Endodermal cell (in vitro differentiated cells): ENCODE measurements at regions not wholly inside any gene's neighbourhood (a gene's known extent, or its start where the extent isn't known, plus 50 kb on each side); places are given as distances from the start of the nearest gene placed in this dataset.

Source experiments
- DNase-seq: peaks from one replicate; pipeline ENCODE4 v3.0.0-alpha.2; 2017
- H3K27ac ChIP-seq: 2 replicates; pipeline ENCODE4 v1.5.1; 2013; ENCODE audit warnings: mild to moderate bottlenecking, low read depth, low read length, moderate library complexity
- H3K27me3 ChIP-seq: 2 replicates; pipeline ENCODE4 v1.6.1; 2013; ENCODE audit warnings: mild to moderate bottlenecking, low read length, moderate library complexity; ENCODE audit not compliant: insufficient read depth, control insufficient read depth, poor library complexity, severe bottlenecking
- H3K36me3 ChIP-seq: 2 replicates; pipeline ENCODE4 v1.7.0; 2013; ENCODE audit warnings: mild to moderate bottlenecking, low read length, moderate library complexity; ENCODE audit not compliant: control insufficient read depth, insufficient read depth
- H3K4me1 ChIP-seq: one replicate; pipeline ENCODE4 v1.7.0; 2013; ENCODE audit warnings: low read length; ENCODE audit not compliant: control insufficient read depth, insufficient read depth
- H3K4me3 ChIP-seq: 2 replicates; pipeline ENCODE4 v1.5.1; 2013; ENCODE audit warnings: mild to moderate bottlenecking, low read length, moderate library complexity
- H3K9ac ChIP-seq: 2 replicates; pipeline ENCODE4 v1.6.1; 2013; ENCODE audit warnings: mild to moderate bottlenecking, low read length, moderate library complexity; ENCODE audit not compliant: poor library complexity, severe bottlenecking; ENCODE audit errors: extremely low read depth
- H3K9me3 ChIP-seq: 2 replicates; pipeline ENCODE4 v1.6.1; 2013; ENCODE audit warnings: mild to moderate bottlenecking, low read length, moderate library complexity; ENCODE audit not compliant: control insufficient read depth
- H3K27ac Mint-ChIP-seq: 2 replicates; pipeline ENCODE4 v1.8.0; 2020; ENCODE audit warnings: mixed read lengths
- H3K27me3 Mint-ChIP-seq: 2 replicates; pipeline ENCODE4 v1.8.0; 2021; ENCODE audit warnings: mild to moderate bottlenecking, mixed read lengths; ENCODE audit not compliant: insufficient read depth
- H3K36me3 Mint-ChIP-seq: 2 replicates; pipeline ENCODE4 v1.8.0; 2020; ENCODE audit warnings: low read depth, mixed read lengths
- H3K4me1 Mint-ChIP-seq: 2 replicates; pipeline ENCODE4 v1.8.0; 2020; ENCODE audit warnings: mixed read lengths
- H3K4me3 Mint-ChIP-seq: 2 replicates; pipeline ENCODE4 v1.8.0; 2020; ENCODE audit warnings: mild to moderate bottlenecking, moderate library complexity, mixed read lengths
- H3K9me3 Mint-ChIP-seq: 2 replicates; pipeline ENCODE4 v1.8.0; 2020; ENCODE audit warnings: mild to moderate bottlenecking, mixed read lengths
- WGBS, 2 experiments: methylation state at CpG; one replicate each; pipeline versions ENCODE4 v1.1.5 to v1.1.7; 2013; ENCODE audit warnings: missing lambda C conversion rate in 2 of 2, mixed read lengths in 1 of 2; ENCODE audit not compliant: insufficient coverage in 1 of 2, insufficient read length in 1 of 2; 5-methylcytosine and 5-hydroxymethylcytosine counted together
- TF ChIP-seq, protein P1 (sequence below): fragments of 200-600 bp; sonication (generic); conservative IDR thresholded peaks from 2 replicates; pipeline ENCODE4 v1.5.0; 2021; ENCODE audit warnings: antibody characterized with exemption, mild to moderate bottlenecking

- no peak overlapping the region for H3K27ac ChIP-seq
- H3K4me1 ChIP-seq, result no peaks in the 10 kb centered on the region
- WGBS, 2 experiments, result 96% methylated on average over 1 of the region's 1 CpG; no CpG with 5 or more reads in 1 of the 2 experiments
- DNase-seq, result no peak
- peak overlapping the region; percentile 48 for H3K27ac Mint-ChIP-seq
- TF ChIP-seq, protein P1, sequence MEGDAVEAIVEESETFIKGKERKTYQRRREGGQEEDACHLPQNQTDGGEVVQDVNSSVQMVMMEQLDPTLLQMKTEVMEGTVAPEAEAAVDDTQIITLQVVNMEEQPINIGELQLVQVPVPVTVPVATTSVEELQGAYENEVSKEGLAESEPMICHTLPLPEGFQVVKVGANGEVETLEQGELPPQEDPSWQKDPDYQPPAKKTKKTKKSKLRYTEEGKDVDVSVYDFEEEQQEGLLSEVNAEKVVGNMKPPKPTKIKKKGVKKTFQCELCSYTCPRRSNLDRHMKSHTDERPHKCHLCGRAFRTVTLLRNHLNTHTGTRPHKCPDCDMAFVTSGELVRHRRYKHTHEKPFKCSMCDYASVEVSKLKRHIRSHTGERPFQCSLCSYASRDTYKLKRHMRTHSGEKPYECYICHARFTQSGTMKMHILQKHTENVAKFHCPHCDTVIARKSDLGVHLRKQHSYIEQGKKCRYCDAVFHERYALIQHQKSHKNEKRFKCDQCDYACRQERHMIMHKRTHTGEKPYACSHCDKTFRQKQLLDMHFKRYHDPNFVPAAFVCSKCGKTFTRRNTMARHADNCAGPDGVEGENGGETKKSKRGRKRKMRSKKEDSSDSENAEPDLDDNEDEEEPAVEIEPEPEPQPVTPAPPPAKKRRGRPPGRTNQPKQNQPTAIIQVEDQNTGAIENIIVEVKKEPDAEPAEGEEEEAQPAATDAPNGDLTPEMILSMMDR, result no peak
- peak overlapping the region; percentile 44 for H3K4me3 ChIP-seq
- no peaks in the 10 kb centered on the region for H3K27me3 ChIP-seq
- H3K4me1 Mint-ChIP-seq, result peaks cover 19% of the 10 kb centered on the region
- no peak overlapping the region for H3K4me3 Mint-ChIP-seq
- no peaks in the 10 kb centered on the region for H3K27me3 Mint-ChIP-seq
- H3K36me3 ChIP-seq, result no peaks in the 10 kb centered on the region
- H3K9me3 ChIP-seq, result no peaks in the 10 kb centered on the region
- peaks cover 4% of the 10 kb centered on the region for H3K36me3 Mint-ChIP-seq
- H3K9me3 Mint-ChIP-seq, result peaks cover 13% of the 10 kb centered on the region
- no peak overlapping the region for H3K9ac ChIP-seq
Observed at GRCh38 chr3:153260681-153261080, 98.7 kb downstream of the RAP2B start.

DNA sequence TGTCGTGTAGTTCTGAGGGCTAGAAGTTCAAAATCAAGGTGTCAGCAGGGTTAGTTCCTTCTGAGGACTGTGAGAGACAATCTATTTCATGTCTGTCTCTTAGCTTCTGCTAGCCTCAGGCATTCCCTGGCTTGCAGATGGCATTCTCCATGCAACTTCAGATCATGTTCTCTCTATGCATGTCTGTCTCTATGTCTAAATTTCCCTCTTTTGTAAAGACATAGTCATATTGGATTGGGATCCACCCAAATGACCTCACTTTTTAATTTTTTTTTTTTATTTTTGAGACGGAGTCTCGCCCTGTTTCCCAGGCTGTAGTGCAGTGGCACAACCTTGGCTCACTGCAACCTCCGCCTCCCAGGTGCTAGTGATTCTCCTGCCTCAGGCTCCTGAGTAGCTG, 104.6 kb downstream of the RAP2B start:
- Histone ChIP-seq H3K9ac (no peak overlapping the region), H3K27ac (no peak overlapping the region), H3K4me3 (no peak overlapping the region), H3K4me1 (no peaks in the 10 kb centered on the region), H3K27me3 (no peaks in the 10 kb centered on the region), H3K9me3 (peaks cover 4% of the 10 kb centered on the region), H3K36me3 (no peaks in the 10 kb centered on the region)
- Mint-ChIP-seq H3K4me1 (no peaks in the 10 kb centered on the region), H3K27ac (no peak overlapping the region), H3K36me3 (peaks cover 11% of the 10 kb centered on the region), H3K4me3 (no peak overlapping the region), H3K9me3 (peaks cover 43% of the 10 kb centered on the region), H3K27me3 (no peaks in the 10 kb centered on the region)
- no peak for DNase-seq
- TF ChIP-seq, protein P1, result no peak
- WGBS, 2 experiments, result 88 to 92% methylated on average over 3 to 4 of the region's 4 CpGs

- no peak for DNase-seq
- Histone ChIP-seq H3K36me3 (no peaks in the 10 kb centered on the region), H3K4me1 (no peaks in the 10 kb centered on the region), H3K4me3 (no peak overlapping the region), H3K9me3 (peaks cover 4% of the 10 kb centered on the region), H3K27me3 (no peaks in the 10 kb centered on the region), H3K27ac (no peak overlapping the region), H3K9ac (no peak overlapping the region)
- Mint-ChIP-seq H3K4me3 (no peak overlapping the region), H3K4me1 (peaks cover 4% of the 10 kb centered on the region), H3K27me3 (no peaks in the 10 kb centered on the region), H3K27ac (no peak overlapping the region), H3K9me3 (peaks cover 43% of the 10 kb centered on the region), H3K36me3 (peaks cover 11% of the 10 kb centered on the region)
- 96 to 99% methylated on average over 19 to 51 of the region's 51 CpGs for WGBS, 2 experiments
- TF ChIP-seq, protein P1, result no peak
Observed at GRCh38 chr3:153268564-153269279, 106.7 kb downstream of the RAP2B start.
